ENCODE measurements at regions not wholly inside any gene's neighbourhood (a gene's known extent, or its start where the extent isn't known, plus 50 kb on each side); places are given as distances from the start of the nearest gene placed in this dataset.

GRCh38 chr7:49074538-49074937 is 150.2 kb downstream of the CDC14C start:
- Histone ChIP-seq H3K27me3 (ENCODE audit: control insufficient read depth, insufficient read depth, low read length) (no peaks in the 10 kb centered on the region), H3K36me3 (ENCODE audit: control insufficient read depth, insufficient read depth, low read length) (no peaks in the 10 kb centered on the region), H3K4me3 (ENCODE audit: low read depth, low read length) (no peak overlapping the region)
- TF ChIP-seq CTCF (IDR thresholded peaks at IDR 0.05; ENCODE audit: insufficient read depth, low read length, poor library complexity, severe bottlenecking) = no peak
- DNase-seq (ENCODE audit: low read depth) = no peak

- no peak for TF ChIP-seq CTCF (IDR thresholded peaks at IDR 0.05; ENCODE audit: insufficient read depth, low read length, poor library complexity, severe bottlenecking)
- no peak for DNase-seq (ENCODE audit: low read depth)
- H3K27me3 ChIP-seq (ENCODE audit: control insufficient read depth, insufficient read depth, low read length) = no peaks in the 10 kb centered on the region
- no peaks in the 10 kb centered on the region for H3K36me3 ChIP-seq (ENCODE audit: control insufficient read depth, insufficient read depth, low read length)
- no peak overlapping the region for H3K4me3 ChIP-seq (ENCODE audit: low read depth, low read length)
Observed at GRCh38 chr7:49080896-49081475, 156.6 kb downstream of the CDC14C start.

- no peak for DNase-seq (ENCODE audit: low read depth)
- TF ChIP-seq CTCF (IDR thresholded peaks at IDR 0.05; ENCODE audit: insufficient read depth, low read length, poor library complexity, severe bottlenecking) = no peak
- H3K36me3 ChIP-seq (ENCODE audit: control insufficient read depth, insufficient read depth, low read length) = no peaks in the 10 kb centered on the region
Observed at GRCh38 chr7:49088017-49088416, 163.7 kb downstream of the CDC14C start.

GRCh38 chr7:49089717-49090116 is 165.4 kb downstream of the CDC14C start:
- TF ChIP-seq CTCF (IDR thresholded peaks at IDR 0.05; ENCODE audit: insufficient read depth, low read length, poor library complexity, severe bottlenecking) = no peak
- no peaks in the 10 kb centered on the region for H3K36me3 ChIP-seq (ENCODE audit: control insufficient read depth, insufficient read depth, low read length)
- no peak overlapping the region for H3K4me3 ChIP-seq (ENCODE audit: low read depth, low read length)
- no peaks in the 10 kb centered on the region for H3K27me3 ChIP-seq (ENCODE audit: control insufficient read depth, insufficient read depth, low read length)
- DNase-seq (ENCODE audit: low read depth) = no peak

More at GRCh38 chr7:49088017-49088416, 163.7 kb downstream of the CDC14C start:
- no peak overlapping the region for H3K4me3 ChIP-seq (ENCODE audit: low read depth, low read length)
- no peaks in the 10 kb centered on the region for H3K27me3 ChIP-seq (ENCODE audit: control insufficient read depth, insufficient read depth, low read length)

- H3K27me3 ChIP-seq (ENCODE audit: control insufficient read depth, insufficient read depth, low read length) = no peaks in the 10 kb centered on the region
- no peak overlapping the region for H3K4me3 ChIP-seq (ENCODE audit: low read depth, low read length)
- no peak for DNase-seq (ENCODE audit: low read depth)
- H3K36me3 ChIP-seq (ENCODE audit: control insufficient read depth, insufficient read depth, low read length) = no peaks in the 10 kb centered on the region
- no peak for TF ChIP-seq CTCF (IDR thresholded peaks at IDR 0.05; ENCODE audit: insufficient read depth, low read length, poor library complexity, severe bottlenecking)
Observed at GRCh38 chr7:49091089-49091488, 166.7 kb downstream of the CDC14C start.

GRCh38 chr7:49091519-49091918 is 167.2 kb downstream of the CDC14C start:
- Histone ChIP-seq H3K4me3 (ENCODE audit: low read depth, low read length) (no peak overlapping the region), H3K36me3 (ENCODE audit: control insufficient read depth, insufficient read depth, low read length) (no peaks in the 10 kb centered on the region), H3K27me3 (ENCODE audit: control insufficient read depth, insufficient read depth, low read length) (no peaks in the 10 kb centered on the region)
- no peak for TF ChIP-seq CTCF (IDR thresholded peaks at IDR 0.05; ENCODE audit: insufficient read depth, low read length, poor library complexity, severe bottlenecking)
- DNase-seq (ENCODE audit: low read depth) = no peak

Measured in kidney epithelial cell (primary cell).